HG03064 (cell line): ENCODE measurements at regions not wholly inside any gene's neighbourhood (a gene's known extent, or its start where the extent isn't known, plus 50 kb on each side); places are given as distances from the start of the nearest gene placed in this dataset.
"Not testable (repeated sequence)": the region's sequence is repeated elsewhere in the genome, so short reads cannot be mapped to it uniquely, and the experiment has no call there.

ENCODE experiments used
- ATAC-seq: cut with Tn5 transposase; IDR thresholded peaks from one replicate; pipeline ENCODE4 v1.9.1; 2021; ENCODE audit warnings: low read depth; ENCODE audit not compliant: unreplicated experiment

- ATAC-seq = no peak
These were observed 75.3 kb downstream of the RIN2 start for GRCh38 chr20:19833395-19833794.

- ATAC-seq = no peak
These were observed 76.2 kb downstream of the RIN2 start for GRCh38 chr20:19834287-19834686.

GRCh38 chr20:19834783-19835182, 76.7 kb downstream of the RIN2 start:
- ATAC-seq = no peak

- no peak for ATAC-seq
These were observed 77.6 kb downstream of the RIN2 start for GRCh38 chr20:19835533-19836222.

- ATAC-seq = no peak
These were observed 80.4 kb downstream of the RIN2 start for GRCh38 chr20:19838468-19838867.

DNA sequence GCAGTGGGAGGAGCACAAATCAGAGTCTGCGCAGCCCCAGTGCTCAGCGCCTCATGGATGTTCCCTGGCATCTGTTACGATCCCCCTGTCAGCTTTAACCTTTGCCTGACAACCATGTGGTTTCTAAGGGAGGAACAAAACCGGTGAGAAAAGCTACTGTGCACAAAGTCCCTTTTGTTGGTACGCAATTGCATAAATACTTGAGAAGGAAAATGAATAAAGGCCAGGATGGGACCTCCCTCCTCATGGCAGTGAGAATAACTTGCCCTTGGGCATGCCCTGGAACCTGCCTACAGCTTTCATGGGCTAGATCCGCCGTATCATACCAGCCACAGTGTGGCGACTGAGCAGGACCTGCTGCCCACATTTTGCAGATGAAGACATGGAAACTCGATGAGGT, 81.0 kb downstream of the RIN2 start:
- ATAC-seq = no peak

- no peak for ATAC-seq
These were observed 82.2 kb downstream of the RIN2 start for GRCh38 chr20:19840111-19840710.

DNA sequence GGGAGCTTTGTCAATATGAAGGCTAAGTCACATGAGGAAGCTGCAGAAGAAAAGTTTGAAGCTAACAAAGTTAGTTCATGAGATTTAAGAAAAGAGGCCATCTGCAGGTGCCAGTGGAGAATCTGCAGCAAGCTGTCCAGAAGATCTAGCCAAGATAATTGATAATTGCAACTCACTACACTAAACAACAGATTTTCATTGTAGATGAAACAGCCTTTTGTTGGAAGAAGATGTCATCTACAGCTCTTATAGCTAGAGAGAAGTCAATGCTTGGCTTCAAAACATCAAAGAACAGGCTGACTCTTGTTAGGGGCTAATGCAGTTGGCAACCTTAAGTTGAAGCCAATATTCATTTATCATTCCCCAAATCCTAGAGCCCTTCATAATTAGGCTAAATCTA, 83.7 kb downstream of the RIN2 start:
- no peak for ATAC-seq

- ATAC-seq = not testable (repeated sequence)
These were observed 86.8 kb downstream of the RIN2 start for GRCh38 chr20:19844850-19845249.

DNA sequence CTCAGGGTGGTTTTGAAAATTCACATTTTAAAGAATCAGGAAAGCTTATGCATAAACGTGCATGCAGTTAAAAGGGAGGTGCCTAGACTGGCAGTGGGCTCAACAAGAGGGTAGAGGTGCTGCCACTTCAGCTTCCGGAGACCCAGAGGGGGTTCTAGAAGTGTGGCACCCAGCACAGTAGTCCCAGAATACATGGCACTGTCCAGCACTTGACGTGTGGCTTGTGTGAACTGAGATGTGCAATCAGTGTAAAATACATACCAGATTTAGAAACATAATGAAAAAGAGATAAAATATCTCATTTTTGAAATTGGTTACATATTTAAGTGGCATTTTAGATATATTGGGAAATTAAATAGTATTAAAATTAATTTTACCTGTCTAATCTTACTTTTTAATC, 89.3 kb downstream of the RIN2 start:
- ATAC-seq = no peak

- no peak for ATAC-seq
These were observed 91.5 kb downstream of the RIN2 start for GRCh38 chr20:19849341-19850197.

DNA sequence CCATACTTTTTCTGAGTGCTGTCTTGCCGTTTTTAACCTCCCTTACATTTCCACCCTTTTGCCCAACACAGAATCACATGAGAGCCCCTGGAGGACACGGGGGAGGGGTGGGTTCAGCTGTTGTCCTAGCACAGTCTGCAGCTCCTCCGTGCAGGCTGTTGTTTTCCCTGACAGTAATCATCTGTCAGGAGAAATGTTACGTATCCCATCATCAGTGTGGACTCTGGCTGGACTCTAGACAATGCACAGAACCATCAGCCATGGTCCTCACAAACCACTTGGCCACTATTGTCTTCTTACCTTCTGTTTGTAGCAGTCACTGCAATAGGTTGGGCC, 92.1 kb downstream of the RIN2 start:
- no peak for ATAC-seq

DNA sequence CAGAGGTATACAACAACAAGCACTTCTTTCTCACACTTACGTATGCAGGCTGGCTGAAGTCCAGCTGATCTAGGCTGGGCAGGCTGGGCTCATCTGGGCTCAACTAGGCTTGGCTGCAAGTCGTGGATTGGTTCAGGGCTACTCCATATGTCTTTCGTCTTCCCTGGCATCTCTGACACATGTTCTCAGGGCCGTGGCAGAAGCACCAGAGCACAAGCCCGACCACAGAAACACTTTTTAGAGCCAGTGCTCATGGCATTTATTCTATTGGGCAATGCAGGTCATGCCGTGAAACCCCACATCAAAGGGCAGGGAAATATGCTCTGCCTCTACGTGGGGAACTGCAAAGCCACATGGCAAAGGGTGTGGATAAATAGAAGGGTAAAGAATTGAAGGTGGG, 93.8 kb downstream of the RIN2 start:
- ATAC-seq = no peak

DNA sequence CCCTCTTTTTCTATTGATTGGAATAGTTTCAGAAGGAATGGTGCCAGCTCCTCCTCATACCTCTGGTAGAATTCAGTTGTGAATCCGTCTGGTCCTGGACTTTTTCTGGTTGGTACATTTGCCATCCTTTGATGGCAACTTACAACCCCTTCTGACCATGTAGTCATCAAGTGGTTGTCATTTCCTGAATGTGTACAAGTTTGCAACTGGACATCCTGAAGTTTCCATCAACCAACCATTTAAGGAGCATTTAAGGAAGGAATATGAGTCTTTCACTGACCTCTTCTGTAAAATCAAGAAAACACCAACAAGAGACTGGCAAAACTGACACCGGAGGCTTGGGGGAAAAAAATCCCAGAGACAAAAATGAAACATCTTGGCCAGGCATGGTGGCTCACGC, 97.4 kb downstream of the RIN2 start:
- ATAC-seq = no peak

DNA sequence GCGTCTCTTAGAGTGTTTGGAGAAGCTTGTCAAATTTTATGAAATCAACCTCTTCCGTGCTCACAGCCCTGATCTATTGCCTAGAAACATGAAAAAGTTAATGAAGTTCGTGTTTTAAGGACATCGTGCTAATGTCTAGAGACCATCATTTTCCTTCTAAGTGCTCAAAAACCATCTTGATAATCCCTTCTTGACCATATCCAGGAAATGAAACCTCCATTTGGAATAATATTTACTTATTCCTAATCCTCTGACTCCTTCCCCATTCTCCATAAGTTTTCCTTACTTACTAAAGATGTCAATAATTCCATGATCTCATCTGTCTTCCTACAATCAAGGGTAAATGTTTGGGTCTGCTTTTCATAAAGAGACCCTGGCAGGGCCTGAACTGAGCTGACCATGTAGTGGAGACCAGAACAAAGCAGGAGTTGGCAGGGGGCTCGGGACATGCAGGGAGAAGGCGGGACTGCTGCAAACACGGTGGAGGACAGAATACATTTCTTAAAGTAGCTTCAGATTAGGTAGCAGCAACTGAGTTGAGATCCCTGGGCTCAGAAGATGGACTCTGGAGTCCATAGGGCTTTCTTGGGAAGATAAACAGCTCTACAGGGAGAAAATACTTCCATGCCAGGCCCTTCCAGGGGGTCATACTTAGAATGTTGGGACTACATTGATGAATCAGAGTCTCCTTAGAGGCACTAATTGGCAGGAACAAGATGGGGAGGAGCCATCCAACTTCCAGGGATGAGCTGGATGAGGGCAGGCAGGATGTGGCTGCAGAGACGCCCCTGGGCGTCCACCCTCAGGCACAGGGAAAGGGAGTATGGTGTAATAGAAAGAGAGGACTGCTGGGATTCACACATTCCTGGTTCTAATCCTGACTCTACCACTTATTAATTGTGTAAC, 100.7 kb downstream of the RIN2 start:
- no peak for ATAC-seq

GRCh38 chr20:19859444-19859843, 101.4 kb downstream of the RIN2 start:
- ATAC-seq = no peak

DNA sequence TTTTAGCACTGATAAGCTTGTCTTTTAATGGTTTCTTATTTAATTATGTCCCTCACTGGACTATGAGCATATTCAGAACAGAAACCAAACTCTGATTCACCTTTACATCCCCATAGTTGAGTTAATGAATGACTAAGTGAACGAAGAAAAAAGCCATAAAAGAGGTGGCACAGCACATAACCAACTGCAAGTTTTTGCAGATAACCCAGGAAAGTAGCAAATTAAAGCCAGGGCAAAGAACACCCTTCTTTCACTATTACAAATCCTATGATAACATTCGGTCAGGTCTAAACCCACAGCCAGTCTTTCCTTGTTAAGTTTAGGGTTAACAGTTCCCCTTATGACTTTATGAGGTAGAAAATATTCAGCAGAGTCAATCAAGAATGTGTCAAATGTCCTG, 102.7 kb downstream of the RIN2 start:
- no peak for ATAC-seq

GRCh38 chr20:19861147-19861759, 103.2 kb downstream of the RIN2 start:
- ATAC-seq = no peak

DNA sequence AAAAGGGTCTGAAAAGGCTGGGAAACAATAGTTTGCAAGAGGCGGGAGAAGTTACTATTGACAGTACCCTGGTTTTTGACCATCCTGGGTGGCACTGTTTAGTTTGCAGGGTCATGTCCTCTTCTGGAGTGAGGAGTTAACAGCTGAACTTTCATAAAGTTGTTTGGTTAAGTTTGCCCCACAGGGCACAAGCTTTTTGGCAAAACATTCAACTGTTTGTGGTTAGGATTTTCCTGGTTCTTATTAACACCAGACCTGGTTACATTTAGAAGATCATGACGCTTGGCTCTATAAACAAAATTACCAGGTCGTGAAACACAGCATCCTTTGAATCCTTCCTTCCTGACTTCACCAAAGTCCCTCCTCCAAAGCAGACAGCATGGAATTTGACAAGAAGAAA, 106.1 kb downstream of the RIN2 start:
- no peak for ATAC-seq

GRCh38 chr20:19866070-19866469, 108.0 kb downstream of the RIN2 start:
- ATAC-seq = no peak
